ENCODE measurements at regions not wholly inside any gene's neighbourhood (a gene's known extent, or its start where the extent isn't known, plus 50 kb on each side); places are given as distances from the start of the nearest gene placed in this dataset.

DNA sequence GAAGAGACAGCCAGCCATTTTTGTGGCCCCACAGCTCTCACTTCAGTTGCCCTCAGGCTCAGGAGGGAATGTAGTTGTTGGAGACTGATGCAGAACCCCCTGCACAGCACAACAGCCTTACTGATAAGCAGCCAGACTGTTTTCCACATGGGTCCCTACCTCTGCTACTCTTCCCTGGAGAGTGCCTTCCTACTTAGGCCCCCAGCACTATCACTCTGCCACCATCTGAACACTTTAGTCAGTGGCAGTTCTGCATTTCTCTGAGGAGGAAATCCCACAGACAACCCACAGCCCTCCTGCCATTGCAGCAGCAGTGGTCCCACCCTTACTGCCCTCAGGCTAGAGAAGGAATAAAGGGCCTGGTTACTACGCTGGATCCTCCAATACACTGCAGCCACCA is 61.8 kb upstream of the PTPRD start:
- no peak for DNase-seq

- DNase-seq = no peak
Measured at GRCh38 chr9:10678010-10678409, 65.2 kb upstream of the PTPRD start.

GRCh38 chr9:10678790-10679189 is 66.0 kb upstream of the PTPRD start:
- DNase-seq = no peak

DNA sequence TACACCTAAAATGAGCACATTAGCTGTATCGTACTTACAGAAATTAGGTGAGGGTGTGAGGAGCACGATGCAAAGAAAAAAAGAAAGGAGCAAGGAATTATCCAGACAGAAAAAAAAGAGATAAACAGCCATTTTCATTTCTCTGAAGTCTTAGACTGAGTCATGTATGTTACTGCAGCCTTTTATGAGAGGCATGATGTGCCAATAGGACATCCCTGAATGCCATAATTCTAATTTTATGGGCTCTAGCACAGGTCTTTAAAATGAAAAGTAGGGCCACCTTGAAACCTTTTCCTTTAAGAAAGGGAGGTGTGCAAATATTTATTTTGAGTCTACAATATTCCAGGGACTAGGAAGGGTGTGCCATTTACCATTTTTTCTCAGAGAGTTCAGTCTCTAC is 74.1 kb upstream of the PTPRD start:
- no peak for DNase-seq

GRCh38 chr9:10690546-10690945 is 77.7 kb upstream of the PTPRD start:
- no peak for DNase-seq

DNA sequence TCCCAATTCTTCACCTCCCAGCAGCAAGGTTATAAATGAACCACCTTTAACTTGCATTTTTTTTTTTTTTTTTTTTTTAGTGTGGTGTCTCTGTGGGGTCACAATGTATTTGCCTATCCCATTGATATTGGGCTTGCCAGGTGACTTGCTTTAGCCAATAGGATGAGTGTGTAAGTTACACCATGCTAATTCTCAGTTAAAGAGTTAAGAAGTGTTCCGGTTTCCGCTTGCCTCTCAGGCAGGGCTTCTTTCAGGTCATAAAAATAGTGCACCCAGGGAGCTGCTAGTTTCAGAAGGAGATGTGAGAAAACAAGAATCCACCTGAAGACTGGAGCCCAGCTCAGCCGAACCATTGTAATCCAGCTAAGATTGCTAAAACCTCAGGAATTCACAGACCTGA is 84.2 kb upstream of the PTPRD start:
- DNase-seq = no peak

- no peak for DNase-seq
Measured at GRCh38 chr9:10700291-10700690, 87.5 kb upstream of the PTPRD start.

DNA sequence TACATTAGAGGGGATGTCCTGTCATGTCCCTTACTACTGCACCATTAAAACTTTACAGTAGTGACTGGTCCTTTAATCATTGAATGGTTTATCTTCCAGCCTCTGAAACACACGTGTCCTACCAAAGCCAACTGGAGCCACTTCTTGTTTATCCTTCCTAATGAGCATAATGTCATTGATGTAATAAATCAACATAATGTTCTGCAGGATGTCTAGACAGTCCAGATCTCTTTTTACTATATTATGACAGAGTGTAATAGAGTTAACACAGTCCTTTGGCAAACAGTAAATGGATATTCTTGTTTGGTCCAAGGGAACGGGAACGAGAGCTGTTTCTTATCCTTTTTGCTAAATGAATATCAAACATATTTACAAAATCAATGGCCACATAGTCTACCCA is 88.1 kb upstream of the PTPRD start:
- DNase-seq = no peak

GRCh38 chr9:10701906-10702305 is 89.1 kb upstream of the PTPRD start:
- DNase-seq = no peak

DNA sequence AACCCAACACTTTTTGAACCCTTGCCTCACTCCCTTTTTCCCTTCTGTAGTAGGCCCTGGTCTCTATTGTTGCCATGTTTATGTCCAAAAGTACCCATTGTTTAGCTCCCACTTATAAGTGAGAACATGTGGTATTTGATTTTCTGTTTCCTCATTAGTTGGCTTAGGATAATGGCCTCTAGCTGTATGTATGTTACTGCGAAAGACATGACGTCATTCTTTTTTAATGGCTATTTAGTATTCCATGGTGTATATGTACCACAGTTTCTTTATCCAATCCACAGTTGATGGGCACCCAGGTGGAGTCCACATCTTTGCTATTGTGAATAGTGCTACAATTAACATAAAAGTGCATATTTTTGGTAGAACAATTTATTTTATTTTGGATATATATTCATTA is 90.3 kb upstream of the PTPRD start:
- DNase-seq = no peak

DNA sequence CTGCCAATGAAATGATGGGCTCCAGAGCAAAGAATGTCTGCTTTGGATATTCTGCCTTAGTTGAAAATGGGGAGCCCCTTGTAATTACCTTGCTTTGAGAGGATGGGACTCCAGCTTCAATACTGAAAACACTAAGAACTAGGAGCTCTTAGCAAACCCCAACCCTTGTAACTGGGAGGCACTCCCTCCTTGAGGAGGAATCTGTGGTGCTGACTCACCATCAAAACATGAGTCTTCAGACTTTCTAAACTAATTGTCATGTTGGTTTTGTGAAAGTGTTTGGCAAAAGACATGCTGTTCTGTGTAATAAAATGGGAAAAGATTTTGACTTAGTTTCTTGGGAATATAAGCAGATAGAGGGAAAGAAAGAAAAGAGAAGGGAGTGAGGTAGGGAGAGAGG is 91.9 kb upstream of the PTPRD start:
- DNase-seq = no peak

GRCh38 chr9:10705383-10705782 is 92.6 kb upstream of the PTPRD start:
- no peak for DNase-seq

DNA sequence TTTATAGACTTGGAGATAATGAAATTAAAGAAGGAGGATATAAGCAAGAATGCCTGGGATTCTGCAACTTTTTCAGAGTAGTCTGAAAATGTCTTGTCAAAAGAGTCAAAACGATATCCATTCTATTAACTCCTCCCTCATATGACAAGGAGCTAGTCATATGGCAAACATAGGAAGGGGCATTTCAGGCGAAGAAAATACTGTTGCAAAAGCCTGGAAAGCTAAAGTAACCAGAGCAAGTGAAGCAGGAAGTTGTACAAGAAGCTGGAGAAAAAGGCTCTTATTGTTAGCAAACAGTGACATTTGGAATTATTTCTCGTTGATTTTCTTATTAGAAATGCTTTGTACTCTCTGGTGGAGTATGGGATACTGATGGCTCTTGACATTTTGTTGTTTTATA is 94.0 kb upstream of the PTPRD start:
- DNase-seq = no peak

GRCh38 chr9:10721301-10721700 is 108.5 kb upstream of the PTPRD start:
- no peak for DNase-seq

- no peak for DNase-seq
Measured at GRCh38 chr9:10729213-10729612, 116.4 kb upstream of the PTPRD start.

GRCh38 chr9:10744669-10745068 is 131.9 kb upstream of the PTPRD start:
- DNase-seq = no peak

DNA sequence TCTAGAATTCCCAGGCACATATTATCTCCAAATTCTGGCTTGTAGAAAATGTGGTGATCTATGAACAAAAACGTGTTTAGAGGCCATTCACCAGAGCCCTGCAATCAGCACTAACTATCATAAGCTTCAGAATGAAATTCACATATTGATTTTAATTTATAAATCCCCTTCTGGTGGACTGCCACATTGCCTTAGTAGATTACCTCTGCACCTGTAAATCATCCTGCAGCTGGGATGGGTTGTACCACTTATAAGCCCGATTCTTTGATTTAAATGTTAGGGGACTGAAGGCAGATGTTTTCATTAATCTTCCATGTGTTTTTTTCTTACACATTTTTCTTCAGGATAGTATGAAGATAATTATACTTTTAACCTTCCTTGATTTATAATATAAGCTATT is 140.7 kb upstream of the PTPRD start:
- DNase-seq = no peak

DNA sequence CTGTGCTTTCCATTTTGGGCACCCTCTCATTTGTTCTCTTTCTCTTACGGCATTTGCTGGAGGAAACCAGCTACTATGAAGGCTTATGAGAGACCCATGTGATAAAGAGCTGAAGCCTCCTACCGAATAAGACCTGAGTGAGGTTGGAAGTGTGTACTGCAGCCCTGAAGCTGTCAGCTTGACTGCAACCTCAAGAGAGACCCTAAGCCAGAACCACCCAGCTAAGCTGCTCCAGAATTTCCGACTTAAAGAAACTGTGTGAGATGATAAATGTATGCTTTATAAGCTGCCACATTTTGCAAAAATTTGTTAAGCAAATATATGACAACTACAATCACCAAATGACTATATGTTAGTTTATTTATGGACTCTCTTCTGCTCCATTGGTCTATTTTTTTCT is 151.7 kb upstream of the PTPRD start:
- DNase-seq = no peak

GRCh38 chr9:10773136-10773535 is 160.3 kb upstream of the PTPRD start:
- no peak for DNase-seq

GRCh38 chr9:10774051-10774450 is 161.2 kb upstream of the PTPRD start:
- no peak for DNase-seq

DNA sequence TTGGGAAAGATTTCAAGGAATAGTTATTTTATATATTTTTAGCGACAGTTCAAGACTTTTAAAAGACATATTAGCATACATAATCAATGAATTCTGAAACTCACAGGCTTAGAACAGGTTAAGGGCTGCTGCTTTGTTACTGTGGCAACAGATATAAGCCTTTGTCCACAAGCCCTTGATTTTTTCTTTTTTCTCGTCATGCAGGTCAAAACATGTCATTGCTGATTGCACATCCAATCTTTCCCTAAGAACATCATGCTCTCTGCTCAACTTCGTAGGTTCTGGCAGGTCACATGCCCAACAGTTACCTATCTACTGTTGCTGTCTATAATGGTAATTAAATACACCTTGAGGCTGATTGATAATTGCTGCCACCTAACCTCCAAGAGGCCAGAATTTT is 172.5 kb upstream of the PTPRD start:
- no peak for DNase-seq

DNA sequence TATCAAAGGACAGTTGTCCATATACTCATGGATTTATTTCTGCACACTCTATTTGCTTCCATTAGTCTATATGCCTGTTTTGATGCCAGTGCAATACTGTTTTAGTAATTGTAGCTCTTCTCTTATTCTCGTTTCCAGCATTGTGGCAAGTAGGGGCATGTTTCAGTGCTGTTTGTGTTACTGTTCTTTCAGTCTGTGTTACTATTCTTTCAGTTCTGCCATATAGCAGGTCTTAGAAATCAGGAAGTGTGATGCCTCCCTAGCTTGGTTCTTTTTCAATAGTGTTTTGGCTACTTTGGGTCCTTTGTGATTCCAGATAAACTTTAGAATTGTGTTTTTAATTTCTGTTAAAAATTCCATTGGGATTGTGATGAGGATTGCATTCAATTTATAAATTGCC is 180.5 kb upstream of the PTPRD start:
- no peak for DNase-seq

- no peak for DNase-seq
Measured at GRCh38 chr9:10804486-10804885, 191.7 kb upstream of the PTPRD start.

- DNase-seq = no peak
Measured at GRCh38 chr9:10806868-10807267, 194.1 kb upstream of the PTPRD start.

DNA sequence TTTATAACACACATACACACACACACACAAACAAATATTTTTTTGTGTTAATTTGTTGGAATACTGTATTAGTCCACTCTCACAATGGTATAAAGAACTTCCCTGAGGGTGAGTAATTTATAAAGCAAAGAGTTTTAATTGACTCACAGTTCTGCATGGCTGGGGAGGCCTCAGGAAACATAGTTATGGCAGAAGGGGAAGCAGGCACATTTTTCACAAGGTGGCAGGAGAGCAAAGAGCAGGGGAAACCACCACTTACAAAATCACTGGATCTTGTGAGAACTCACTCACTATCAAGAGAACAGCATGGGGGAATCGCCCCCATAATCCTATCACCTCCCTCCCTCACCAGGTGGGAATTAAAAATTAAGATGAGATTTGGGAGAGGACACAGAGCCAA is 205.4 kb upstream of the PTPRD start:
- no peak for DNase-seq
